Esophagus muscularis mucosa (tissue), 3 donors: ENCODE measurements at regions not wholly inside any gene's neighbourhood (a gene's known extent, or its start where the extent isn't known, plus 50 kb on each side); places are given as distances from the start of the nearest gene placed in this dataset.

ENCODE experiments used
- CTCF ChIP-seq, 3 experiments: fragments of 200-600 bp in 2 of 3; fragments of 450-650 bp in 1 of 3; sonication (generic) in 2 of 3; IDR thresholded peaks; one replicate each; pipeline ENCODE4 v1.5.1; 2017 to 2019; ENCODE audit warnings: antibody characterized with exemption in 3 of 3, mild to moderate bottlenecking in 2 of 3, moderate library complexity in 1 of 3
- POLR2AphosphoS5 ChIP-seq, 2 donors: sonication (generic); formaldehyde crosslinking; IDR thresholded peaks; one replicate each; pipeline ENCODE4 v1.6.1; 2017; ENCODE audit warnings: antibody characterized with exemption in 2 of 2

- TF ChIP-seq CTCF (IDR thresholded peaks at IDR 0.05) (no peak), POLR2AphosphoS5 (IDR thresholded peaks at IDR 0.05) (no peak)
These were observed 140.3 kb upstream of the FER start for GRCh38 chr5:108607421-108607820.
